SK-N-SH treated with all-trans-retinoic acid at 6 μM for 48 hours (cell line): ENCODE measurements at regions not wholly inside any gene's neighbourhood (a gene's known extent, or its start where the extent isn't known, plus 50 kb on each side); places are given as distances from the start of the nearest gene placed in this dataset.

Experiments used
- ATAC-seq: fragments of 200-7000 bp; cut with Tn5 transposase; 3 replicates; pipeline ENCODE4 v1.9.1; 2020; ENCODE audit warnings: mild to moderate bottlenecking, moderate library complexity
- ARNTL ChIP-seq: fragments of 450-650 bp; formaldehyde crosslinking; IDR thresholded peaks from 2 replicates; pipeline ENCODE4 v1.5.0; 2020; ENCODE audit warnings: low read depth, mild to moderate bottlenecking, moderate library complexity, borderline replicate concordance
- CSRNP3 ChIP-seq: fragments of 250-450 bp; sonication (Bioruptor Pico); IDR thresholded peaks from 2 replicates; pipeline ENCODE4 v1.5.1; 2021; ENCODE audit warnings: mild to moderate bottlenecking, moderate library complexity
- ISL1 ChIP-seq: fragments of 250-450 bp; sonication (Bioruptor Pico); IDR thresholded peaks from 2 replicates; pipeline ENCODE4 v2.1.2; 2022; ENCODE audit warnings: mild to moderate bottlenecking, moderate library complexity
- PATZ1 ChIP-seq: fragments of 250-450 bp; sonication (Bioruptor Pico); IDR thresholded peaks from 2 replicates; pipeline ENCODE4 v1.8.0; 2020; ENCODE audit warnings: mild to moderate bottlenecking, moderate library complexity, borderline replicate concordance
- PPARA ChIP-seq: fragments of 250-450 bp; sonication (Bioruptor Pico); IDR thresholded peaks from 2 replicates; pipeline ENCODE4 v1.5.0; 2020; ENCODE audit warnings: mild to moderate bottlenecking, borderline replicate concordance
- RARB ChIP-seq: fragments of 250-450 bp; sonication (Bioruptor Pico); IDR thresholded peaks from 2 replicates; pipeline ENCODE4 v1.8.0; 2021; ENCODE audit warnings: mild to moderate bottlenecking, moderate library complexity
- TOX ChIP-seq: fragments of 250-450 bp; sonication (Bioruptor Pico); IDR thresholded peaks from 2 replicates; pipeline ENCODE4 v1.8.0; 2021; ENCODE audit warnings: mild to moderate bottlenecking, moderate library complexity, borderline replicate concordance
- ZFP3 ChIP-seq: fragments of 250-450 bp; sonication (Bioruptor Pico); IDR thresholded peaks from 2 replicates; pipeline ENCODE4 v1.5.0; 2020; ENCODE audit warnings: mild to moderate bottlenecking, moderate library complexity
- ZFP30 ChIP-seq: fragments of 450-650 bp; formaldehyde crosslinking; IDR thresholded peaks from 2 replicates; pipeline ENCODE4 v1.5.0; 2022; ENCODE audit warnings: mild to moderate bottlenecking, moderate library complexity
- ZNF565 ChIP-seq: fragments of 450-650 bp; formaldehyde crosslinking; conservative IDR thresholded peaks from 2 replicates; pipeline ENCODE4 v1.5.0; 2020; ENCODE audit warnings: low read depth, mild to moderate bottlenecking, moderate library complexity
- ZNF70 ChIP-seq: fragments of 450-650 bp; formaldehyde crosslinking; IDR thresholded peaks from 2 replicates; pipeline ENCODE4 v1.5.0; 2020; ENCODE audit warnings: mild to moderate bottlenecking, moderate library complexity
- ZNF8 ChIP-seq: fragments of 450-650 bp; formaldehyde crosslinking; IDR thresholded peaks from 2 replicates; pipeline ENCODE4 v1.5.0; 2020; ENCODE audit warnings: mild to moderate bottlenecking, moderate library complexity

GRCh38 chr11:30666817-30667216 lies 80.7 kb upstream of the MPPED2 start:
- TF ChIP-seq ARNTL (CRISPR knock-in tag) (no peak), RARB (CRISPR knock-in tag) (no peak)
- ATAC-seq, result no peak

- TF ChIP-seq ZFP3 (CRISPR knock-in tag), result no peak
- ATAC-seq, result no peak
Measured at GRCh38 chr11:30665067-30665466, 78.9 kb upstream of the MPPED2 start.

- TF ChIP-seq CSRNP3 (CRISPR knock-in tag), result no peak
- TF ChIP-seq PPARA (CRISPR knock-in tag), result no peak
- no peak for TF ChIP-seq ZFP3 (CRISPR knock-in tag)
- no peak for TF ChIP-seq TOX (CRISPR knock-in tag)
- TF ChIP-seq ZFP30 (CRISPR knock-in tag), result no peak
- TF ChIP-seq ISL1 (CRISPR knock-in tag), result no peak
- no peak for TF ChIP-seq PATZ1 (CRISPR knock-in tag)
- TF ChIP-seq ZNF70, result no peak
- ATAC-seq, result no peak
Measured at GRCh38 chr11:30653606-30654005, 67.5 kb upstream of the MPPED2 start.

GRCh38 chr11:30652801-30653200 lies 66.6 kb upstream of the MPPED2 start:
- no peak for TF ChIP-seq ZNF8
- TF ChIP-seq, all 23 proteins: peak for 0
- ATAC-seq, result no peak

GRCh38 chr11:30650266-30650665 lies 64.1 kb upstream of the MPPED2 start:
- TF ChIP-seq ZNF70 (no peak), ZNF8 (no peak), ZNF565 (CRISPR knock-in tag) (no peak), CSRNP3 (CRISPR knock-in tag) (no peak)
- ATAC-seq, result no peak
